GM23338 (cell line): ENCODE measurements at regions not wholly inside any gene's neighbourhood (a gene's known extent, or its start where the extent isn't known, plus 50 kb on each side); places are given as distances from the start of the nearest gene placed in this dataset.

Source experiments
- ATAC-seq: fragments of 200-7000 bp; cut with Tn5 transposase; 3 replicates; pipeline ENCODE4 v1.9.1; 2020
- DNase-seq: peaks from one replicate; pipeline ENCODE4 v3.0.0-alpha.2; 2015; ENCODE audit warnings: low spot score
- H2AFZ ChIP-seq: fragments of 200-600 bp; sonication (generic); 2 replicates; pipeline ENCODE4 v1.8.0; 2016; ENCODE audit warnings: antibody characterized with exemption, mild to moderate bottlenecking, moderate library complexity
- H3F3A ChIP-seq: fragments of 200-600 bp; sonication (generic); replicated peaks from 2 replicates; pipeline ENCODE4 v1.8.0; 2017; ENCODE audit warnings: antibody characterized with exemption, mixed run types, low read depth
- H3K27ac ChIP-seq: fragments of 200-600 bp; sonication (generic); 2 replicates; pipeline ENCODE4 v1.6.1; 2016; ENCODE audit warnings: low read depth
- H3K27me3 ChIP-seq: fragments of 200-600 bp; sonication (generic); 2 replicates; pipeline ENCODE4 v1.8.0; 2016; ENCODE audit warnings: mild to moderate bottlenecking, mixed run types, moderate library complexity; ENCODE audit not compliant: insufficient read depth
- H3K36me3 ChIP-seq: fragments of 200-600 bp; sonication (generic); 2 replicates; pipeline ENCODE4 v1.8.0; 2016; ENCODE audit warnings: mild to moderate bottlenecking; ENCODE audit not compliant: insufficient read depth
- H3K4me1 ChIP-seq: fragments of 200-600 bp; sonication (generic); 2 replicates; pipeline ENCODE4 v1.8.0; 2016; ENCODE audit warnings: mild to moderate bottlenecking, moderate library complexity; ENCODE audit not compliant: insufficient read depth
- H3K4me2 ChIP-seq: fragments of 200-600 bp; sonication (generic); 2 replicates; pipeline ENCODE4 v1.7.1; 2017; ENCODE audit warnings: mixed run types
- H3K4me3 ChIP-seq: fragments of 200-600 bp; sonication (generic); 2 replicates; pipeline ENCODE4 v1.6.1; 2016; ENCODE audit warnings: mixed run types
- H3K79me2 ChIP-seq: fragments of 200-600 bp; sonication (generic); replicated peaks from 2 replicates; pipeline ENCODE4 v1.8.0; 2017; ENCODE audit warnings: mild to moderate bottlenecking; ENCODE audit not compliant: insufficient read depth
- H3K9me2 ChIP-seq: fragments of 200-600 bp; sonication (generic); 2 replicates; pipeline ENCODE4 v1.8.0; 2017; ENCODE audit not compliant: insufficient read depth
- H4K20me1 ChIP-seq: fragments of 200-600 bp; sonication (generic); replicated peaks from 2 replicates; pipeline ENCODE4 v1.8.0; 2017; ENCODE audit warnings: mild to moderate bottlenecking; ENCODE audit not compliant: insufficient read depth
- H3K27ac Mint-ChIP-seq: 2 replicates; pipeline ENCODE4 v1.8.0; 2020; ENCODE audit warnings: inconsistent platforms, mild to moderate bottlenecking, moderate library complexity, mixed read lengths
- H3K27me3 Mint-ChIP-seq: 3 replicates; pipeline ENCODE4 v1.8.0; 2022; ENCODE audit warnings: low read depth, mild to moderate bottlenecking, moderate library complexity, mixed read lengths, inconsistent platforms; ENCODE audit not compliant: insufficient read depth, poor library complexity
- H3K36me3 Mint-ChIP-seq: 3 replicates; pipeline ENCODE4 v1.8.0; 2021; ENCODE audit warnings: low read depth, mild to moderate bottlenecking, inconsistent platforms, moderate library complexity, mixed read lengths
- H3K4me1 Mint-ChIP-seq: 3 replicates; pipeline ENCODE4 v1.8.0; 2020; ENCODE audit warnings: mild to moderate bottlenecking, inconsistent platforms, mixed read lengths
- H3K4me3 Mint-ChIP-seq: 3 replicates; pipeline ENCODE4 v1.8.0; 2021; ENCODE audit warnings: moderate library complexity, mild to moderate bottlenecking, inconsistent platforms, mixed read lengths
- H3K9me3 Mint-ChIP-seq: 3 replicates; pipeline ENCODE4 v1.8.0; 2020; ENCODE audit warnings: moderate library complexity, mild to moderate bottlenecking, inconsistent platforms, mixed read lengths
- CREB1 ChIP-seq: fragments of 250-450 bp; sonication (Bioruptor Pico); IDR thresholded peaks from 2 replicates; pipeline ENCODE4 v1.5.0; 2020; ENCODE audit warnings: low read depth, mild to moderate bottlenecking, moderate library complexity
- CTCF ChIP-seq, 2 experiments: fragments of 200-600 bp in 1 of 2; sonication (generic) in 1 of 2; conservative IDR thresholded peaks; 2 replicates each; pipeline versions ENCODE4 v1.5.1 to v1.6.1; 2016 to 2017; ENCODE audit warnings: antibody characterized with exemption in 2 of 2, low read depth in 2 of 2, mild to moderate bottlenecking in 2 of 2, moderate library complexity in 1 of 2
- ETS1 ChIP-seq: IDR thresholded peaks from 2 replicates; pipeline ENCODE4 v1.6.1; 2016; ENCODE audit warnings: antibody characterized with exemption
- EZH2phosphoT487 ChIP-seq: fragments of 200-600 bp; sonication (generic); IDR thresholded peaks from one replicate; pipeline ENCODE4 v1.8.1; 2018; ENCODE audit warnings: antibody characterized with exemption; ENCODE audit not compliant: unreplicated experiment
- NANOG ChIP-seq: IDR thresholded peaks from 2 replicates; pipeline ENCODE4 v1.6.1; 2016; ENCODE audit warnings: antibody characterized with exemption, borderline replicate concordance
- REST ChIP-seq: IDR thresholded peaks from one replicate; pipeline ENCODE4 v1.6.1; 2018; ENCODE audit warnings: antibody characterized with exemption; ENCODE audit not compliant: unreplicated experiment
- ZNF462 ChIP-seq: fragments of 250-450 bp; sonication (Bioruptor Pico); IDR thresholded peaks from 2 replicates; pipeline ENCODE4 v1.5.0; 2020; ENCODE audit warnings: mild to moderate bottlenecking, moderate library complexity

- no peak for TF ChIP-seq REST
- no peak for TF ChIP-seq ETS1
- TF ChIP-seq CREB1 (CRISPR knock-in tag) = no peak
- TF ChIP-seq CTCF (conservative IDR thresholded peaks at IDR 0.05; ENCODE audit: low read depth in 2 of 2) = no peak
- no peak for TF ChIP-seq EZH2phosphoT487
- no peak for TF ChIP-seq NANOG
Measured at GRCh38 chr4:187612301-187612700, 383.3 kb upstream of the ZFP42 start (continued).

- Histone ChIP-seq H2AFZ (no peak overlapping the region; the same call in 1 of the 2 replicates), H3K4me2 (no peak overlapping the region), H3K4me3 (no peak overlapping the region), H4K20me1 (no peaks in the 10 kb centered on the region), H3K9me2 (no peaks in the 10 kb centered on the region), H3K79me2 (no peaks in the 10 kb centered on the region), H3K27ac (no peak overlapping the region), H3K36me3 (no peaks in the 10 kb centered on the region), H3K27me3 (no peaks in the 10 kb centered on the region), H3K4me1 (no peaks in the 10 kb centered on the region), H3F3A (no peaks in the 10 kb centered on the region)
- no peaks in the 10 kb centered on the region; the same call in 2 of the 3 replicates for H3K36me3 Mint-ChIP-seq
- no peak overlapping the region for H3K27ac Mint-ChIP-seq
- ATAC-seq (no peak), DNase-seq (no peak)
- no peak overlapping the region for H3K4me3 Mint-ChIP-seq
- H3K4me1 Mint-ChIP-seq = no peaks in the 10 kb centered on the region; the same call in 2 of the 3 replicates
- H3K9me3 Mint-ChIP-seq = no peaks in the 10 kb centered on the region
- peaks cover 4% of the 10 kb centered on the region for H3K27me3 Mint-ChIP-seq
- TF ChIP-seq REST = no peak
- no peak for TF ChIP-seq ZNF462 (CRISPR knock-in tag)
- no peak for TF ChIP-seq EZH2phosphoT487
Measured at GRCh38 chr4:187613089-187613839, 382.3 kb upstream of the ZFP42 start.
